ENCODE measurements at regions not wholly inside any gene's neighbourhood (a gene's known extent, or its start where the extent isn't known, plus 50 kb on each side); places are given as distances from the start of the nearest gene placed in this dataset.

- DNase-seq = no peak
These were observed 137.6 kb upstream of the HNMT start for GRCh38 chr2:137826373-137827372.

- DNase-seq = peak; percentile 18
These were observed 135.6 kb upstream of the HNMT start for GRCh38 chr2:137828624-137829023.

GRCh38 chr2:137829251-137829650, 135.0 kb upstream of the HNMT start:
- DNase-seq = no peak

DNA sequence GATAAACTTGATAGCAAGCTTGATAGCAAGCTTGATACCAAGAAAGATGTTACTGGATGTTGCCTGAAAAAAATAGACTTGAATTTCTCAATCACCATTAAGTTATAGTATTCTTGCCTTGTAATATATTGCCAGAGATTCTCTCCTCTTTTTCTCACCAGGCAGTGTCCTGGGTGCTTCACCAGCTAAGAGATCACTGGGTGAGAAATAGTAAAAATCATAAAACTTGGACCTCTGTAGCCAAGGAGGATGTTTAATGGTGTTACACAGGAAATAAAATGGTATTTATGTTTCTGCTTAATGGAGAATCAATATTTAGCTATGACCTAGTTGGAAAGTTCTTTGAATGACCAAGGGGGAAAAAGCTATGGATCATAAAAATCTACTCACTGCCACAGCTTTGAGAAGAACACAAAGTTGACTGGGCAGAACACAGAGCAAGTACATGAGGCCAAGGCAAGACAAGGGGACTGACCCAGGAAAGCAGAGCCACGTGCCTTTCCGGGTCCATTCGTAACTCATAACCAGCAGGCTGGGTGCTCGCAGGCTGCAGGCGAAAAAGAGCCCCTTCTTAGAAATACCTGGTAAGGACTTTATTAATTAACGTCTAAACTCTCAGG, 129.4 kb upstream of the HNMT start:
- no peak for DNase-seq

GRCh38 chr2:137836671-137837070, 127.6 kb upstream of the HNMT start:
- no peak for DNase-seq

GRCh38 chr2:137837830-137838229, 126.4 kb upstream of the HNMT start:
- no peak for DNase-seq

GRCh38 chr2:137838255-137839092, 125.8 kb upstream of the HNMT start:
- DNase-seq = peak; percentile 68

- no peak for DNase-seq
These were observed 121.8 kb upstream of the HNMT start for GRCh38 chr2:137842430-137842829.

- DNase-seq = no peak
These were observed 121.3 kb upstream of the HNMT start for GRCh38 chr2:137842952-137843351.

- no peak for DNase-seq
These were observed 118.9 kb upstream of the HNMT start for GRCh38 chr2:137845422-137845821.

DNA sequence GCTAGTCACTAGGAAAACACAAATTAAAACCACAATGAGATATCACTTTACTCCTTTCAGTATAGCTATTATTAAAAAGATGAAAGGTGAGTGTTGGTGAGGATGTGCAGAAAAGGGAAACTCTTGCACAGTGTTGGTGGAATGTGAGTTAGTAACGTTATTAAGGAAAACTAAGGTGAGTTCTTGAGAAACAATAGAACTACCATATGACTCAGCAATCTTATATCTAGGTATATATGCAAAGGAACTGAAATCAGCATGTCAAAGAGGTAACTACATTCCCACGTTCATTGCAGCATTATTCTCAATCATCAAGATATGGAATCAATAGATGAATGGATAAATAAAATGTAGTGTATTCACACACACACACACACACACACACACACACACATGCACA, 117.3 kb upstream of the HNMT start:
- DNase-seq = no peak

GRCh38 chr2:137847443-137847842, 116.8 kb upstream of the HNMT start:
- DNase-seq = no peak

DNA sequence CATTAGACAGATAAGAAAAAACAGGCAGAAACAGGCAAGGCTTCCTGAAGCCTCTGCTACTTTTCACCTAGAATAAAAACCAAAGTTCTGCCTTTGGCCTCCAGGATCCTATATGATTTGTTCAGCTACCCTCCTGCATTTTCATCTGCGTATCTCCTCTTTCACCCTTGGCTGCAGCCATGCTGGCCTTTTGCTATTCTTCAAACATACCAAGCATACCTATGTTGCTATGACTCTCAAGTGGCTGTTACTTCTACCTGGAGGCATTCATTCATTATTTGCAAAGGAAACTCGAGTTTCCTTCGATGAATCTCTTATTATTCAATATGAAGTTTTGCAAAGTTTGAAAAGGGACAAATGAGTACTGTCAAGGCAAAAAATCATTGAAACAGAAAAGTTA, 106.4 kb upstream of the HNMT start:
- DNase-seq = no peak

DNA sequence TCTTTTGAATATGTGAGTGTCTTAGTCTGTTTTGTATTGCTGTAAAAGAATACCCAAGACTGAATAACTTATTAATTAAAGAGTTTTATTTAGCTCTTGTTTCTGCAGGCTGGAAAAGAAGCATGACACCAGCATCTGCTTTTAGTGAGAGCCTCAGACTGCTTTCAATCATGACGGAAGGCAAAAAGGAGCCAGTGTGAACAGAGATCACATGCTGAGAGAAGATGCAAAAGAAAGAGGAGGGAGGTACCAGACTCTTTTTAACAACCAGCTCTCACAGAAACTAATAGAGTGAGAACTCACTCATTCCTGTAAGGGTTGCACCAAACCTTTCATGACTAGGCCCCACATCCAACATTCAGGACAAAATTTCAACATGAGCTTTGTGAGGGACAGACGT, 101.6 kb upstream of the HNMT start:
- no peak for DNase-seq

DNA sequence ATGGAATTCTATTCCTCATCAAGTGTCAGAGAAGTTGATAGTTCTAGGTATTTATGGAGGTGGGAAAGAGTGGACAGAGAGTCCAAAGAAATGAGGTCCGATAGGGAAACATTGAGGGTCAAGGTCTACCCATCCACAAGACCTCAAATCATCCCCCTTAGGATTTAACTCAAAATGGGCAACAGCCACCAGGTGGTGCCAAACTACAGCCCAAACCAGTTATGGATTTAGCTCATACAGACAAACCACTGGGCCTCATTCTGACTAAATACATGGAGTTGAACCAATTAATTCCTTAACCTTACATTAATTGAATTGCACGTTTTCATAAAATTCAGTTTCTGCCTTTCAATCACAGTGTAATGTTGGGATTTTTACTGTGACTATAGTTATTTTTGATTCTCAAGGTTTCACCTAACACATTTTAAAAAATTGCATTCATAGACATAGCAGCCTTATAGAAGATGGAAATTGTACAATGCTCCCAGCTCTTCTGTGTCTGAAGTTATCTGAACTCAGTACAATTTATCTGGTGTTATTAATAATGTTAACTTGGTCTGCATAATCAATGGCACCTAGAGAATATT, 98.2 kb upstream of the HNMT start:
- DNase-seq = peak; percentile 81

DNA sequence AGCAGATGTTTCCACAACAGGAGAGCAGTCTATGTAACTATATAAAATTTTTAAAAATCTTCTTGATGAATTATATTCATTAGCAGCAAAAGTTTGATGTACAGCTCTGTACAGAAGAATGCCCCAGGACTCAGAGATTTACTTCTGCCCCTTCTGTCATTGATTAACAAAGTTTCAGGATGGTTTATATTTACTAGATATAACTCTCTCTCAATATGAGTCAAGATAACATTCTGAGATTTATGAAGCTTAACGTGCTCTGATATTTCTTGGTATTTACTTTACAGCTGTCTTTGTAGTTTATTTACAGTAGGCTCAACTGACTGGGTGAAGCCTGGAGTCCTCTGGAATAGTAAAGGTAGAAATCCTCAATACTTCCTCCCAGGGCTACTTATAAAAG, 93.6 kb upstream of the HNMT start:
- no peak for DNase-seq

DNA sequence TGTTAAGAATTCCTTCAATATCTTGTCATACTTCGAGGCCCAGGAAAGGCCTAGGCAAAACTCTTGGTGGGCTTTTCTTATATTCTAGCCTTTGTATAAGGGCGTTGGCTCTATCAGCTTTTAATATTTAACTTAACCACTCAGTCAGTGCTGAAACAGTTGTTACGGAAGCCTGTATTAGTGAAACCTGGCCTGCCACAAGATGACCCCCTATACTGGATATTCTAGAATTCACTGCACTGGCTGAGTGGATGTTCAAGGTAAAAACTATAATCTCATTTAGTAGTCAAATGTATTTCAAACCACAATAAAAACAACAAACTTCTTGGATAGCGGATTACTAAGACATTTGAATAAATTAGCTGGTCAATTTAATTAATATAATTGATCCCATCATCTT, 91.7 kb upstream of the HNMT start:
- DNase-seq = no peak

DNA sequence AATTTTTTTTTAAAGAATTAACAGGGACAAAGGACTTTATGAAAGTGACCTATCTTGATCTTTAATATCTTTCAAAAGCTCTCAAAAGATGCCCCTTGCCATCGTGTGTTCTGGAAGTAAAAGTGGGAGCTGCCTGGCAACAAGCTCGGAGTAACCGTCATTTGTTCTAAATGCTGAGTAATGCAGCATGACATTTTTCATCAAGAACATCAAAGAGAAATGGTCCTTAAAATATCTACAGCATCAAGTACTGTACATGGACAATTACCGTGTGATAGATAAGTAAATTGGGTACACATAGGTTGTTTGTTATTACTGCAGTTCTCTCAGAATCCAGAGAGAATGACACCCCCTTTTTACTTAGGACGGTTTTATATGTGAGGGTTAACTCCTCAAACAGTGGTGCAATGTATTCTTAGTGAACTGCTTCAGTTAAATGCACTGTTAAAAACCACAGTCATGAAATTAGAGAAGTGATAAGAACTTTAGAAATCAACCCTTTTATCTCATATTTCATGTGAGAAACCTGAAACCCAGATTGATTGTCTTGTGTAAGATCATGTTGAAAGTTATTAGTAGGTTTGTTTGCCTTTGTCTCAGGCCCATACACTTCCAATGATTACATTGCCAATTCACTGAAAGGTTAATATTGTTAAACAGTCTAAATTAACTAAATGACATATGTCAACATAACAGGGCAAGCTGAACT, 90.6 kb upstream of the HNMT start:
- peak; percentile 12 for DNase-seq

- no peak for DNase-seq
These were observed 85.2 kb upstream of the HNMT start for GRCh38 chr2:137879121-137879520.

GRCh38 chr2:137881711-137882110, 82.6 kb upstream of the HNMT start:
- no peak for DNase-seq

DNA sequence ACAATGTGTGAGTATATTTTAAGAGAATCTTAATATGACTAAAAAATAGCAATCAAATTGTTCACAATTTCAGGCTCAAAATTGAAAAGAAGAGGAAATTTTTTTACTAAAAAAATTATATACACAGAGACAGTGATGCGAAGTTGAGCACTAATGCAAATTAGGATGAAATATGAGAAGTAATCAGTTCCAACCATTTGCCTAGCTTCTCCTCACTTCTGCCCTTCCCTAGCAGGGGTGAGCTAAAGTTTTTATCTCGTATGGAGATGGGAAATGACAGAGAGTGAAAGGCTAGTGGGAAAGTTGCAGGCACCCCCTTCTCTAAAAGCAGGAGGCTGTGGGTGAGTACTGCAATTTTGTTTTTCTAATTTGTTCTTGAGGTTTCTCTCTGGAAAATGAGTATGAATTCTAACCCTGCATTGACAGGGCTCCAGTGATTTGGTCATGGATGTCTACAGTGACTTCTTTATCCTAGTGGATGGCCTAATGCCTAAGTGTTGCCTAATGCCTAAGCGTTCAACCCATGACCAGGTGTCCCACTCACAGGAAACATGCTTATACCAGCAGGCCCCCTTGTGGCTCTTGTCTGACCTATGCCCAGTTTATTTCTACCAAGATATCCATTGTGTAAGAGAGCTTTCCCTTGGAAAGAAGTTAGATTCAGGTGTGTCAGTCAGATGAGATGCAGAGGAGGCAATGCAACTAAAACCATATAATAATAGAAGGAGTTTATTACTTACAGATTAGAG, 78.0 kb upstream of the HNMT start:
- peak; percentile 21 for DNase-seq

DNA sequence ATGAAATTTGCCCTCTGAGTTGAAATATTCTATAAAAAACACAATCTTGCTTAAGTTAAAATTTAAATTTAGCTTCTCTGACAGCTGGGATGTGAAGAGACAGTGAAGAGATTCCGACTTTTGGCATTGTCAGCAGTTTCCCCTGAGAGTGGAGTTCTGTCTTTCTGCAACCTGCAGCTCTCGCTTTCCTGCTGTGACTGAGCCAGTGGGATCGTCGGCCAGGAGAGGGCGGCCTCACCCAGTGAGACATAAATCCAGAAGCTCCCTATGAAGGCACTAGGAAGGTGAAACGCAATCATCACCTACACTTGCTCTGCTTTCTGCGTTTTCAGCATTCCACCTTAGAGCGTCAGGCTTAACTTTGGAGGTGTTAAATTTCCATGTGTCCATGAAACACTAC, 75.4 kb upstream of the HNMT start:
- peak; percentile 37 for DNase-seq

Measured in OCI-M1 (cell line).